GM10248 (cell line): ENCODE measurements at regions not wholly inside any gene's neighbourhood (a gene's known extent, or its start where the extent isn't known, plus 50 kb on each side); places are given as distances from the start of the nearest gene placed in this dataset.

Experiments used
- CTCF ChIA-PET: fragments of 300-600 bp; sonication (Branson Sonifier 250); formaldehyde crosslinking; extraction: SDS; loops from one replicate; lab custom pipeline; 2021; ENCODE audit warnings: antibody characterized with exemption; lab: Yijun Ruan, JAX
- POLR2A ChIA-PET: fragments of 350-650 bp; sonication (Branson Sonifier 250); formaldehyde crosslinking; extraction: SDS; loops from one replicate; lab custom pipeline; 2020; ENCODE audit warnings: antibody characterized with exemption; lab: Yijun Ruan, JAX
- DNase-seq: peaks from one replicate; pipeline ENCODE4 v3.0.0; 2012; ENCODE audit errors: extremely low spot score
- TF ChIP-seq, protein P1 (sequence below): IDR thresholded peaks from 2 replicates; pipeline ENCODE4 v1.5.1; 2012; ENCODE audit warnings: mild to moderate bottlenecking, low read depth; ENCODE audit errors: extremely low read depth, missing control alignments, control extremely low read depth

DNA sequence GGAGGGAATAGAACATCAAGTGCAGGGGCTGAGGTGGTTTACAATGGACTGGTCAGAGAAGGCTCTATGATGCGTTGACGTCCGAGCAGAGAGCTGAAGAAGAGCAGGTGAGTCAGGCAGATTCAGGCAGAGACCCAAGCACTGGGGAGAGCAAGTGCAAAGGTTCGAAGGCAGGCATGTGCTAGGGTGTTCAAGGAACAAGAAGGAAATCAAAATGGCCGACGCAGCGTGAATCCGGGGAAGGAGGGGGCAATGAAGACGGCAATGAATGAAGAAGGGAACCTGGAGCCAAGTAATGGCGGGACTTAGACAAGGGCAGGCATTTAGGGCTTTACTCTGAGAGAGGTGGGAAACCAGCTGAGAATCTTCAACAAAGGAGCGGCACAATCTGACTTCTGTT, 56.8 kb upstream of the DCTD start:
- ChIA-PET POLR2A (no interaction called here), CTCF (interaction anchor here (1.2 kb wide), 1 partner anchor 16 kb away, joined by 3 read pairs; no protein-coding TSS in a partner anchor)

DNA sequence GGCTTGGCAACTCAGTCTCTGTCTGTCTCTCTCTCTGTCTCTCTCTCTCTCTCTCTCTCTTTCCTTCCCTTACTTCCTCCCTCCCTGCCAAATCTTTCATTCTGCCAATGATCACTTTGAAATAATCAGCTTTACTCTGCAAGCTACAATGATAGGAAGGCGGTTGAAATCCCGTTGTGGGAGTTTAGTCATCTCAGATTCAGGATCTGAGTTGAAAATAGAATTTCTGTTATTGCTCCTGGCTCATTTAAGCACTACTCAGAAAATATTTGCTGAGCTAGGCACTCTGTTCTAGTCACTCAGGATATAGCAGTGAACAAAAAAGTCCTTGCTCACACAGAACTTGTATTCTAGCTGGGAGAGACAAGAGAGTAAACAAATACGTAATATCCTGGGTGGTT, 56.3 kb upstream of the DCTD start:
- POLR2A ChIA-PET, result no interaction called here
- DNase-seq, result no peak
- TF ChIP-seq, protein P1, sequence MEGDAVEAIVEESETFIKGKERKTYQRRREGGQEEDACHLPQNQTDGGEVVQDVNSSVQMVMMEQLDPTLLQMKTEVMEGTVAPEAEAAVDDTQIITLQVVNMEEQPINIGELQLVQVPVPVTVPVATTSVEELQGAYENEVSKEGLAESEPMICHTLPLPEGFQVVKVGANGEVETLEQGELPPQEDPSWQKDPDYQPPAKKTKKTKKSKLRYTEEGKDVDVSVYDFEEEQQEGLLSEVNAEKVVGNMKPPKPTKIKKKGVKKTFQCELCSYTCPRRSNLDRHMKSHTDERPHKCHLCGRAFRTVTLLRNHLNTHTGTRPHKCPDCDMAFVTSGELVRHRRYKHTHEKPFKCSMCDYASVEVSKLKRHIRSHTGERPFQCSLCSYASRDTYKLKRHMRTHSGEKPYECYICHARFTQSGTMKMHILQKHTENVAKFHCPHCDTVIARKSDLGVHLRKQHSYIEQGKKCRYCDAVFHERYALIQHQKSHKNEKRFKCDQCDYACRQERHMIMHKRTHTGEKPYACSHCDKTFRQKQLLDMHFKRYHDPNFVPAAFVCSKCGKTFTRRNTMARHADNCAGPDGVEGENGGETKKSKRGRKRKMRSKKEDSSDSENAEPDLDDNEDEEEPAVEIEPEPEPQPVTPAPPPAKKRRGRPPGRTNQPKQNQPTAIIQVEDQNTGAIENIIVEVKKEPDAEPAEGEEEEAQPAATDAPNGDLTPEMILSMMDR, result no peak
- CTCF ChIA-PET, result interaction anchor here (1.2 to 1.6 kb wide), 2 partner anchors 15 to 35 kb away, joined by 3 read pairs; no protein-coding TSS in a partner anchor

More for the DNA sequence above, 56.8 kb upstream of the DCTD start:
- no peak for DNase-seq
- TF ChIP-seq, protein P1, result no peak

DNA sequence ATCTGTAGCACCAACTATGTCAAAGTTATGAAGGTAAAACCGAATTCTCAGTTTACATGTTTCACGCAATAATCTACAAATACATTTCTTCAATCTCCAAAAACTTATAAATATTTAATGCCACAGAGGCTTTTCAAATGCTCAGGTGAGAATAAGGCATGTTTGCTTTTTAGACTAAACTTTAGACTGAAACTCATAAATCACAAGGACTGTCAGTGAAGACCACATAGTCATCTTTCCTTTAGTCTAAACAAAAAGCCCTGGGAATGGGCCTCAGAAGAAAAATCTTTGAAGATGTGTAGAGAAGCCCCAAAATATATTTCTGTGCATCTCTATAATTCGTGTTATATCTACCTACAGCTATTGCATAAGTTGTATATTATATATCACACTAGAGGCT, 54.5 kb upstream of the DCTD start:
- TF ChIP-seq, protein P1, result no peak
- ChIA-PET POLR2A (no interaction called here), CTCF (interaction anchor here (0.8 kb wide), 1 partner anchor 208 kb away, joined by 3 read pairs; no protein-coding TSS in a partner anchor)
- DNase-seq, result no peak

DNA sequence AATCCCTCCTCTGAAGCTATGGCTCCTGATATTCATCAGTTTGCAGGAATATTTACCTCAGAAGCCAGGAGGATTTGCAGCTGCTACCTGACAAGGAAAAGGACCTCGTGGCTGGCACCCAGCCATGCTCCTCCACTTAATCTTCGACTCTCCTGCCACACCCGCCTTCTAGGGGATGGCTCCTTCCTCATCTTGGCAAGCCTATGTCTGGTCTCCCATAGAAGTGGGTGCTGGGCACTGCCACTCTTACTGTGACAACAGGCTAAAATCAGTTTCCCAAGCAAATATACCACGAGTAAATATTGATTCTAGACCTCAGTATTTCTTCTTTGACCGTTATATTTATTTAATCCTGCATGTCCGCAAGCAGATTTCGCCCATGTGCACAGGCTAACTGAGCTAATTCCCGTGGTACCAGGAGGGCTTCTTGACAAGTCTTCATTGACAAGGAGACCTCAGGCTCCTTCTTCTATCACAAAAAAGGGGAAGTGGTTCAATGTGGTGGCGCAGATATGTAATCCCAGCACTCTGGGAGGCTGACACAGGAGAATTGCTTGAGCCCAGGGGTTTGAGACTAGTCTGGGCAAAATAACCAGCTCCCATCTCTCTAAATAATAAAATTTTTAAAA, 52.6 kb upstream of the DCTD start:
- POLR2A ChIA-PET, result no interaction called here
- CTCF ChIA-PET, result interaction anchor here (1.6 kb wide), 1 partner anchor 31 kb away, joined by 5 read pairs; no protein-coding TSS in a partner anchor
- DNase-seq, result no peak
- TF ChIP-seq, protein P1, result no peak

DNA sequence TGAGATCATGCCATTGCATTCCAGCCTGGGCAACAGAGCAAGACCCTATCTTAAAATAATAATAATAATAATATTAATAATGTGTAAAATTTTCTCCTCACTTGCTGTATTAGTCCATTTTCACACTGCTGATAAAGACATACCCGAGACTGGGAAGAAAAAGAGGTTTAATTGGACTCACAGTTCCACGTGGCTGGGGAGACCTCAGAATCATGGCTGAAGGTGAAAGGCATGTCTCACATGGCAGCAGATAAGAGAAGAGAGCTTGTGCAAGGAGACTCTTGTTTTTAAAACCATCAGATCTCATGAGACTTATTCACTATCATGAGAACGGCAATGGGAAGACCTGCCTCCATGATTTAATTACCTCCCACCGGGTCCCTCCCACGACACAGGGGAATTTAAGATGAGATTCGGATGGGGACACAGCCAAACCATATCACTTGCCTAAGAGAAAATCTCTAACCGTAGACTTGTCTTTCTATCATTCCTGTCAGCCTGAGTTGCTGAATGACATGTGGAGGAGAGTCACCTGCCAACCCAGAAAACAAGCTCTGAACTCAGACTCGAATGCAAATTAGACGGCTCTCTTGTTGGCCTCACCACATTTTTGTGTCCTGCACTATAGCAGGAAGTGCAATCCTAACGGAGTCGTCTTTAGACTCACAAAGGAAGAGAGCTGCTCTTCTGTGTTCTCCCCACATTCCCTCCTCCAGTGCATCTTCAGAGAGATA, 51.9 kb upstream of the DCTD start:
- CTCF ChIA-PET, result interaction anchor here (1.6 kb wide), 1 partner anchor 31 kb away, joined by 5 read pairs; no protein-coding TSS in a partner anchor
- POLR2A ChIA-PET, result no interaction called here
- TF ChIP-seq, protein P1, result no peak
- DNase-seq, result no peak

DNA sequence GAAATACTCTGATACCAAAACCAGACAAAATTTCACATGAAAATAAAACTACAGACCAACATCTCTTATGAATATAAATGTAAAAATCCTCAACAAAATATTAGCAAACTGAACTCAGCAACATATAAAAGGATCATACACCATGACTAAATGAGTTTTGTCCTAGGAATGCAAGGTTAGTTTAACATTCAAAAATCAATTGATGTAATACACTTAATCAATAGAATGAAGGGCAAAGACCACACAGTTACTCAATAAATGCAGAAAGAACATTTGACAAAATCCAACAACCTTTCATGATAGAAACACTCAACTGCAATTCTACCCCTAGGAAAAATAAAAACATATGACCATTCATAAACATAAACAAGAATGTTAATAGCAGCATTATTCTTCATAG, 50.2 kb upstream of the DCTD start:
- POLR2A ChIA-PET, result no interaction called here
- DNase-seq, result no peak
- TF ChIP-seq, protein P1, result no peak
- CTCF ChIA-PET, result no interaction called here
